ENCODE measurements at regions not wholly inside any gene's neighbourhood (a gene's known extent, or its start where the extent isn't known, plus 50 kb on each side); places are given as distances from the start of the nearest gene placed in this dataset. TPM values are rescaled to one million over a fixed set of nuclear protein-coding genes. Genes with fewer than 3 reads are reported as not detected.
"Not testable (repeated sequence)": the region's sequence is repeated elsewhere in the genome, so short reads cannot be mapped to it uniquely, and the experiment has no call there.

DNA sequence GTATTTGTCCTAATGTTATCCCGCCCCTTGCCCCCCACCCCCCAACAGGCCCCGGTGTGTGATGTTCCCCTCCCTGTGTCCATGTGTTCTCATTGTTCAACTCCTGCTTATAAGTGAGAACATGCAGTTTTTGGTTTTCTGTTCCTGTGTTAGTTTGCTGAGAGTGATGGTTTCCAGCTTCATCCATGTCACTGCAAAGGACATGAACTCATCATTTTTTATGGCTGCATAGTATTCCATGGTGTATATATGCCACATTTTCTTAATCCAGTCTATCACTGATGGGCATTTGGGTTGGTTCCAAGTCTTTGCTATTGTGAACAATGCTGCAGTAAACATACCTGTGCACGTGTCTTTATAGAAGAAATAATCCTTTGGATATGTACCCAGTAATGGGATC, 51.9 kb upstream of the CD2AP start:
- not testable (repeated sequence) for H2AK5ac ChIP-seq (ENCODE audit: low read length, severe bottlenecking); H3K79me1 ChIP-seq (replicated peaks; ENCODE audit: low read length, poor library complexity, severe bottlenecking); H3K4me1 ChIP-seq (ENCODE audit: control insufficient read depth, insufficient read depth, low read depth, low read length); H2BK120ac ChIP-seq (ENCODE audit: low read depth, low read length); H3K9me3 ChIP-seq (ENCODE audit: control insufficient read depth, low read length); H2BK12ac ChIP-seq (ENCODE audit: low read length in 2 of 2); H3K4me3 ChIP-seq (ENCODE audit: insufficient read depth in 1 of 2, low read depth in 1 of 2, low read length in 2 of 2); H4K8ac ChIP-seq (ENCODE audit: low read length); H3K9ac ChIP-seq (ENCODE audit: low read length); H2BK15ac ChIP-seq (ENCODE audit: low read depth, poor library complexity, severe bottlenecking); H2BK5ac ChIP-seq (ENCODE audit: low read depth, low read length, poor library complexity, severe bottlenecking); H3K36me3 ChIP-seq (ENCODE audit: control insufficient read depth in 1 of 2, insufficient read depth in 2 of 2, low read depth in 1 of 2, low read length in 2 of 2); H4K91ac ChIP-seq (ENCODE audit: low read length); H3K27me3 ChIP-seq (ENCODE audit: control insufficient read depth in 1 of 2, insufficient read depth in 1 of 2, low read length in 2 of 2); H3K14ac ChIP-seq (ENCODE audit: low read length in 2 of 2); H3K4me2 ChIP-seq (ENCODE audit: low read length, poor library complexity, severe bottlenecking); DNase-seq; H2AFZ ChIP-seq (ENCODE audit: low read depth, low read length); H3K27ac ChIP-seq (ENCODE audit: low read length, poor library complexity, severe bottlenecking); H3K18ac ChIP-seq (ENCODE audit: low read depth in 1 of 2, low read length in 2 of 2); H3K4ac ChIP-seq (ENCODE audit: low read depth in 1 of 2, low read length in 2 of 2); H3K23ac ChIP-seq (ENCODE audit: low read length in 2 of 2)
- 100% methylated on average over 1 of the region's 3 CpGs for WGBS

- Histone ChIP-seq H2BK12ac (ENCODE audit: low read length in 2 of 2) (no peak overlapping the region), H3K4me2 (ENCODE audit: low read length, poor library complexity, severe bottlenecking) (no peak overlapping the region), H2BK15ac (ENCODE audit: low read depth, poor library complexity, severe bottlenecking) (no peak overlapping the region), H3K23ac (ENCODE audit: low read length in 2 of 2) (no peak overlapping the region), H2AK5ac (ENCODE audit: low read length, severe bottlenecking) (no peak overlapping the region), H2BK5ac (ENCODE audit: low read depth, low read length, poor library complexity, severe bottlenecking) (no peak overlapping the region), H3K79me1 (replicated peaks; ENCODE audit: low read length, poor library complexity, severe bottlenecking) (no peaks in the 10 kb centered on the region), H3K4ac (ENCODE audit: low read depth in 1 of 2, low read length in 2 of 2) (no peak overlapping the region), H3K9ac (ENCODE audit: low read length) (no peak overlapping the region), H4K91ac (ENCODE audit: low read length) (no peak overlapping the region), H3K18ac (ENCODE audit: low read depth in 1 of 2, low read length in 2 of 2) (no peak overlapping the region), H3K4me1 (ENCODE audit: control insufficient read depth, insufficient read depth, low read depth, low read length) (no peaks in the 10 kb centered on the region), H3K9me3 (ENCODE audit: control insufficient read depth, low read length) (peaks cover 8% of the 10 kb centered on the region), H3K27ac (ENCODE audit: low read length, poor library complexity, severe bottlenecking) (no peak overlapping the region), H3K27me3 (ENCODE audit: control insufficient read depth in 1 of 2, insufficient read depth in 1 of 2, low read length in 2 of 2) (peaks cover 0 to 6% of the 10 kb centered on the region in 2 experiments), H3K4me3 (ENCODE audit: insufficient read depth in 1 of 2, low read depth in 1 of 2, low read length in 2 of 2) (no peak overlapping the region), H3K36me3 (ENCODE audit: control insufficient read depth in 1 of 2, insufficient read depth in 2 of 2, low read depth in 1 of 2, low read length in 2 of 2) (no peaks in the 10 kb centered on the region), H3K14ac (ENCODE audit: low read length in 2 of 2) (no peak overlapping the region), H2AFZ (ENCODE audit: low read depth, low read length) (no peak overlapping the region), H2BK120ac (ENCODE audit: low read depth, low read length) (no peak overlapping the region), H4K8ac (ENCODE audit: low read length) (no peak overlapping the region)
- no peak for DNase-seq
- whole genome bisulfite sequencing = 91% methylated on average over 1 of the region's 2 CpGs
These were observed 50.9 kb upstream of the CD2AP start for GRCh38 chr6:47426524-47427302.

- Histone ChIP-seq H3K36me3 (ENCODE audit: control insufficient read depth in 1 of 2, insufficient read depth in 2 of 2, low read depth in 1 of 2, low read length in 2 of 2) (no peaks in the 10 kb centered on the region), H3K9me3 (ENCODE audit: control insufficient read depth, low read length) (peaks cover 8% of the 10 kb centered on the region), H3K14ac (ENCODE audit: low read length in 2 of 2) (no peak overlapping the region), H3K4me1 (ENCODE audit: control insufficient read depth, insufficient read depth, low read depth, low read length) (no peaks in the 10 kb centered on the region), H3K27ac (ENCODE audit: low read length, poor library complexity, severe bottlenecking) (no peak overlapping the region), H3K9ac (ENCODE audit: low read length) (no peak overlapping the region), H2BK5ac (ENCODE audit: low read depth, low read length, poor library complexity, severe bottlenecking) (no peak overlapping the region), H3K79me1 (replicated peaks; ENCODE audit: low read length, poor library complexity, severe bottlenecking) (no peaks in the 10 kb centered on the region), H2BK15ac (ENCODE audit: low read depth, poor library complexity, severe bottlenecking) (no peak overlapping the region), H2BK120ac (ENCODE audit: low read depth, low read length) (no peak overlapping the region), H4K8ac (ENCODE audit: low read length) (no peak overlapping the region), H3K23ac (ENCODE audit: low read length in 2 of 2) (no peak overlapping the region), H3K18ac (ENCODE audit: low read depth in 1 of 2, low read length in 2 of 2) (no peak overlapping the region), H4K91ac (ENCODE audit: low read length) (no peak overlapping the region), H3K4ac (ENCODE audit: low read depth in 1 of 2, low read length in 2 of 2) (no peak overlapping the region), H3K4me2 (ENCODE audit: low read length, poor library complexity, severe bottlenecking) (no peak overlapping the region), H3K4me3 (ENCODE audit: insufficient read depth in 1 of 2, low read depth in 1 of 2, low read length in 2 of 2) (no peak overlapping the region), H2AK5ac (ENCODE audit: low read length, severe bottlenecking) (no peak overlapping the region), H3K27me3 (ENCODE audit: control insufficient read depth in 1 of 2, insufficient read depth in 1 of 2, low read length in 2 of 2) (peaks cover 0 to 6% of the 10 kb centered on the region in 2 experiments), H2AFZ (ENCODE audit: low read depth, low read length) (no peak overlapping the region), H2BK12ac (ENCODE audit: low read length in 2 of 2) (no peak overlapping the region)
- no peak for DNase-seq
These were observed 49.9 kb upstream of the CD2AP start for GRCh38 chr6:47427680-47428079.

Small RNA genes in the stretch of these regions (small RNA-seq; reads per million reads assigned to genes)
- not detected for gene B3GNTL1P2 (ENCODE audit: low read depth)

Data from mesenchymal stem cell (in vitro differentiated cells and primary cell).